Liver (tissue), 8 donors: ENCODE measurements at regions not wholly inside any gene's neighbourhood (a gene's known extent, or its start where the extent isn't known, plus 50 kb on each side); places are given as distances from the start of the nearest gene placed in this dataset.

ENCODE experiments used
- DNase-seq: peaks from one replicate; pipeline ENCODE4 v3.0.0-alpha.2; 2017; ENCODE audit warnings: low spot score
- H3K27ac ChIP-seq, 2 donors: one replicate each; pipeline ENCODE4 v1.7.0; 2013; ENCODE audit warnings: inconsistent platforms in 2 of 2, low read length in 2 of 2, control low read depth in 1 of 2, low read depth in 1 of 2, mild to moderate bottlenecking in 1 of 2
- H3K27me3 ChIP-seq, 4 donors: one replicate each; pipeline versions ENCODE4 v1.6.1 to v1.7.0; 2013; ENCODE audit warnings: low read length in 3 of 4, inconsistent platforms in 1 of 4, mild to moderate bottlenecking in 1 of 4, moderate library complexity in 1 of 4; ENCODE audit not compliant: control insufficient read depth in 4 of 4, insufficient read depth in 4 of 4
- H3K36me3 ChIP-seq, 4 donors: one replicate each; pipeline versions ENCODE4 v1.6.1 to v1.7.0; 2013; ENCODE audit warnings: low read length in 3 of 4, mild to moderate bottlenecking in 3 of 4, low read depth in 1 of 4, moderate library complexity in 1 of 4; ENCODE audit not compliant: control insufficient read depth in 4 of 4, insufficient read depth in 3 of 4
- H3K4me1 ChIP-seq, 4 donors: one replicate each; pipeline versions ENCODE4 v1.6.1 to v1.7.0; 2013; ENCODE audit warnings: low read length in 3 of 4, mild to moderate bottlenecking in 3 of 4, moderate library complexity in 1 of 4; ENCODE audit not compliant: control insufficient read depth in 4 of 4, insufficient read depth in 4 of 4
- H3K4me3 ChIP-seq, 3 donors: one replicate each; pipeline versions ENCODE4 v1.6.1 to v1.7.0; 2013; ENCODE audit warnings: low read length in 3 of 3, control low read depth in 1 of 3, low read depth in 1 of 3, mild to moderate bottlenecking in 1 of 3
- H3K9ac ChIP-seq, 2 donors: one replicate each; pipeline ENCODE4 v1.7.0; 2013; ENCODE audit warnings: low read length in 2 of 2, mild to moderate bottlenecking in 2 of 2, moderate library complexity in 2 of 2, control low read depth in 1 of 2, low read depth in 1 of 2
- H3K9me3 ChIP-seq, 4 donors: one replicate each; pipeline versions ENCODE4 v1.6.1 to v1.7.0; 2013; ENCODE audit warnings: low read length in 3 of 4; ENCODE audit not compliant: control insufficient read depth in 4 of 4
- EGR1 ChIP-seq, 2 donors: IDR thresholded peaks; 2 replicates each; pipeline ENCODE4 v1.6.1; 2016 to 2018; ENCODE audit warnings: antibody characterized with exemption in 2 of 2, low read depth in 2 of 2
- FOXA1 ChIP-seq: IDR thresholded peaks from 2 replicates; pipeline ENCODE4 v1.6.1; 2016; ENCODE audit warnings: antibody characterized with exemption
- FOXA2 ChIP-seq: IDR thresholded peaks from 2 replicates; pipeline ENCODE4 v1.6.1; 2016; ENCODE audit warnings: antibody characterized with exemption
- GABPA ChIP-seq, 2 donors: IDR thresholded peaks in 1 of 2; conservative IDR thresholded peaks in 1 of 2; 2 replicates each; pipeline ENCODE4 v1.6.1; 2016; ENCODE audit warnings: antibody characterized with exemption in 2 of 2, mild to moderate bottlenecking in 1 of 2, moderate library complexity in 1 of 2
- HNF4A ChIP-seq, 2 donors: conservative IDR thresholded peaks; 2 replicates each; pipeline ENCODE4 v1.6.1; 2016; ENCODE audit warnings: antibody characterized with exemption in 2 of 2, mild to moderate bottlenecking in 2 of 2
- HNF4G ChIP-seq: IDR thresholded peaks from 2 replicates; pipeline ENCODE4 v1.6.1; 2016; ENCODE audit warnings: antibody characterized with exemption
- NR2F2 ChIP-seq: IDR thresholded peaks from 2 replicates; pipeline ENCODE4 v1.6.1; 2016; ENCODE audit warnings: antibody characterized with exemption
- RAD21 ChIP-seq, 2 donors: IDR thresholded peaks; 2 replicates each; pipeline ENCODE4 v1.6.1; 2016; ENCODE audit warnings: antibody characterized with exemption in 2 of 2, mild to moderate bottlenecking in 2 of 2
- RXRA ChIP-seq, 2 donors: IDR thresholded peaks; 2 replicates each; pipeline ENCODE4 v1.6.1; 2017 to 2018; ENCODE audit warnings: antibody characterized with exemption in 2 of 2, mild to moderate bottlenecking in 1 of 2
- SP1 ChIP-seq: IDR thresholded peaks from 2 replicates; pipeline ENCODE4 v1.6.1; 2018; ENCODE audit warnings: antibody characterized with exemption, mild to moderate bottlenecking
- TAF1 ChIP-seq: conservative IDR thresholded peaks from 2 replicates; pipeline ENCODE4 v1.6.1; 2016; ENCODE audit warnings: antibody characterized with exemption, mild to moderate bottlenecking
- YY1 ChIP-seq: IDR thresholded peaks from 2 replicates; pipeline ENCODE4 v1.6.1; 2016; ENCODE audit warnings: antibody characterized with exemption, mild to moderate bottlenecking
- WGBS: extraction: QIAGEN DNeasy Blood & Tissue Kit; methylation state at CpG from one replicate; pipeline ENCODE4 v1.1.7; 2013; 5-methylcytosine and 5-hydroxymethylcytosine counted together
- TF ChIP-seq, protein P1 (sequence below): IDR thresholded peaks from 2 replicates; pipeline ENCODE4 v1.6.1; 2016; ENCODE audit warnings: antibody characterized with exemption
- TF ChIP-seq, protein P2 (sequence below): IDR thresholded peaks from 2 replicates; pipeline ENCODE4 v1.6.1; 2016; ENCODE audit warnings: antibody characterized with exemption
- TF ChIP-seq, protein P3 (sequence below): fragments of 150-350 bp; IDR thresholded peaks from 2 replicates; pipeline ENCODE4 v1.5.1; 2017; ENCODE audit warnings: improper control_type of control experiment, low read depth, low read length; ENCODE audit not compliant: missing input control
- donor health status: healthy.
- donor health status: healthy.
- donor health status: healthy.
- donor health status: healthy.
- donor health status: healthy.

DNA sequence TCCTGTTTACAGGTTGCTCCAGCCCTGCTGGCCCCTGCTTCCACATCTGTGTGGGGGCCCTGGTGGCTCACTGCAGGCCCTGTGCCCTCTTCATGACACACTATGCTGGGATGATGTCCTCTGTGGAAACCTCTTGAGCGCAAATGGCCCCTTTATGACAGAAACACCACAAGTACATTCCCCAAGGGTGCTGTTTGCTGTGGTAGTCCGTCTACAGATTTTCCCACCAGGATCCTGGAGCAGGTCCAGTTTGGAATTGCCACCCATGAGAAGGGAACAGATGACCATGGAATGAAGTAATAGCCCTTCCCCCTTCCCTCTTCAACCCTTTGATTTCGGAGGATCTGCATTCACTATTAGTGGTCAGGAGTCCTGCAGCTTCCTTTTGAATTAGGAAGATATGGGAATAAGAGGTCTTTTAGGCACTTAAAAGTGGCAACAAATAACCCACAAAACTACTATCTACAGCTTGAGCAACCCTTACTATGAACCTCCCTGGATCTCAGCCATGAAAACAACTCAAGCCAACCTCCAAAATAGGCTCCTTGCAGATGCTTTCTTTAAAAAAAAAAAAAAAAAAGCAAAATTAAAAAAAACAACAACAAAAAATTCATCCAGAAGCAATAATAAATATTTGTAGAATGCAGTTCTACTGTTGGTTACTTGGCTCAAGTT, 121.9 kb upstream of the TSPAN2 start:
- Histone ChIP-seq H3K9ac (no peak overlapping the region), H3K9me3 (no peaks in the 10 kb centered on the region), H3K4me3 (no peak overlapping the region), H3K36me3 (no peaks in the 10 kb centered on the region), H3K27ac (no peak overlapping the region), H3K27me3 (no peaks in the 10 kb centered on the region), H3K4me1 (no peaks in the 10 kb centered on the region)
- no peak for DNase-seq
- WGBS, result 83% methylated on average over 3 of the region's 3 CpGs
- TF ChIP-seq NR2F2, result peak; percentile 19
- TF ChIP-seq SP1, result no peak
- TF ChIP-seq, protein P1, sequence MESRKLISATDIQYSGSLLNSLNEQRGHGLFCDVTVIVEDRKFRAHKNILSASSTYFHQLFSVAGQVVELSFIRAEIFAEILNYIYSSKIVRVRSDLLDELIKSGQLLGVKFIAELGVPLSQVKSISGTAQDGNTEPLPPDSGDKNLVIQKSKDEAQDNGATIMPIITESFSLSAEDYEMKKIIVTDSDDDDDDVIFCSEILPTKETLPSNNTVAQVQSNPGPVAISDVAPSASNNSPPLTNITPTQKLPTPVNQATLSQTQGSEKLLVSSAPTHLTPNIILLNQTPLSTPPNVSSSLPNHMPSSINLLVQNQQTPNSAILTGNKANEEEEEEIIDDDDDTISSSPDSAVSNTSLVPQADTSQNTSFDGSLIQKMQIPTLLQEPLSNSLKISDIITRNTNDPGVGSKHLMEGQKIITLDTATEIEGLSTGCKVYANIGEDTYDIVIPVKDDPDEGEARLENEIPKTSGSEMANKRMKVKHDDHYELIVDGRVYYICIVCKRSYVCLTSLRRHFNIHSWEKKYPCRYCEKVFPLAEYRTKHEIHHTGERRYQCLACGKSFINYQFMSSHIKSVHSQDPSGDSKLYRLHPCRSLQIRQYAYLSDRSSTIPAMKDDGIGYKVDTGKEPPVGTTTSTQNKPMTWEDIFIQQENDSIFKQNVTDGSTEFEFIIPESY, result no peak
- no peak for TF ChIP-seq FOXA2

DNA sequence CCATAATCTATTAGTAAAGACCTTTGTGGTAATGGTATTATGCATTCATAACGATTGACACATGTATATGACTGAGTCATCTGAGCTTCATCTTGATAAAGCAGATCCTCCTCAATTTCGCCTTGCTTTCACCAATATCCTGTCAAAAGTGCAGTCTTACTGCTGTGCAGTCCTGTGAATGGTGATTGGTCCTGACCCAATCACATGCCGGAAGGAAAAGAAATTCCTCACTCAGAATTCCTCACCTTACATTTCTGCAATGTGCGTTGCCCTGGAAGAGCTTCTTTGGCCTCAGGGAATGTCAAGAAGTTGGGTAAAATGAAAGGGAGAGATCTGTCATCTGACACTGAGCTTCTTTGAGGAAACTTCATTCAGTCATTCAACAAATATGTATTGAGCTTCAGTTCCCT, 121.0 kb upstream of the TSPAN2 start:
- no peak overlapping the region for H3K9ac ChIP-seq
- H3K4me1 ChIP-seq, result no peaks in the 10 kb centered on the region
- H3K36me3 ChIP-seq, result no peaks in the 10 kb centered on the region
- 89% methylated on average over 4 of the region's 4 CpGs for WGBS
- no peaks in the 10 kb centered on the region for H3K9me3 ChIP-seq
- no peaks in the 10 kb centered on the region for H3K27me3 ChIP-seq
- H3K27ac ChIP-seq, result no peak overlapping the region
- DNase-seq, result no peak
- no peak overlapping the region for H3K4me3 ChIP-seq
- TF ChIP-seq EGR1 (IDR thresholded peaks at IDR 0.05; ENCODE audit: low read depth in 2 of 2) (no peak), HNF4G (no peak), GABPA (IDR thresholded peaks at IDR 0.05 in 1 of 2, conservative IDR thresholded peaks at IDR 0.05 in 1 of 2) (no peak), FOXA1 (no peak), FOXA2 (no peak), HNF4A (conservative IDR thresholded peaks at IDR 0.05) (no peak), SP1 (no peak)
- TF ChIP-seq, protein P1, result no peak
- TF ChIP-seq, protein P2, sequence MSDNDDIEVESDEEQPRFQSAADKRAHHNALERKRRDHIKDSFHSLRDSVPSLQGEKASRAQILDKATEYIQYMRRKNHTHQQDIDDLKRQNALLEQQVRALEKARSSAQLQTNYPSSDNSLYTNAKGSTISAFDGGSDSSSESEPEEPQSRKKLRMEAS, result no peak

DNA sequence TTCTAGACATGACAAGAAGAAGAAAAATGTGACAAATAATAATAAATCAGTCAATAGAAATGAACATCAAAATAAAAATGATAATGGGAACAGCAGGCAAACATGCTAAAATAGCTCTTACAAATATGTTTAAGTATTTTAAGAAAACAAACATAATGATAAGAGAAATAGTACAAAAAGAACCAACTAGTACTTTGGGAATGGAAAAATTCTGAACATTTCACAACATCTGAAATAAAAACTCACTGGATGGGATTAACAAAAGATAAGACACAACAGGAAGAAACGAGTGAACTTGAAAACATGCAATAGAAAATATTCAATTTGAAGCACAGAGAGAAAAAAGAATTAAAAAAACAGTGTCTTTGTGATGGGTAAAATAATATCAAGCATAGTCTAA, 115.2 kb upstream of the TSPAN2 start:
- TF ChIP-seq EGR1 (IDR thresholded peaks at IDR 0.05; ENCODE audit: low read depth in 2 of 2) (no peak), RAD21 (IDR thresholded peaks at IDR 0.05) (no peak), YY1 (no peak), TAF1 (no peak), RXRA (IDR thresholded peaks at IDR 0.05) (no peak), FOXA1 (no peak), NR2F2 (no peak), HNF4G (no peak)
- TF ChIP-seq, protein P3, sequence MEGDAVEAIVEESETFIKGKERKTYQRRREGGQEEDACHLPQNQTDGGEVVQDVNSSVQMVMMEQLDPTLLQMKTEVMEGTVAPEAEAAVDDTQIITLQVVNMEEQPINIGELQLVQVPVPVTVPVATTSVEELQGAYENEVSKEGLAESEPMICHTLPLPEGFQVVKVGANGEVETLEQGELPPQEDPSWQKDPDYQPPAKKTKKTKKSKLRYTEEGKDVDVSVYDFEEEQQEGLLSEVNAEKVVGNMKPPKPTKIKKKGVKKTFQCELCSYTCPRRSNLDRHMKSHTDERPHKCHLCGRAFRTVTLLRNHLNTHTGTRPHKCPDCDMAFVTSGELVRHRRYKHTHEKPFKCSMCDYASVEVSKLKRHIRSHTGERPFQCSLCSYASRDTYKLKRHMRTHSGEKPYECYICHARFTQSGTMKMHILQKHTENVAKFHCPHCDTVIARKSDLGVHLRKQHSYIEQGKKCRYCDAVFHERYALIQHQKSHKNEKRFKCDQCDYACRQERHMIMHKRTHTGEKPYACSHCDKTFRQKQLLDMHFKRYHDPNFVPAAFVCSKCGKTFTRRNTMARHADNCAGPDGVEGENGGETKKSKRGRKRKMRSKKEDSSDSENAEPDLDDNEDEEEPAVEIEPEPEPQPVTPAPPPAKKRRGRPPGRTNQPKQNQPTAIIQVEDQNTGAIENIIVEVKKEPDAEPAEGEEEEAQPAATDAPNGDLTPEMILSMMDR, result no peak

More for the DNA sequence above, 115.2 kb upstream of the TSPAN2 start:
- Histone ChIP-seq H3K4me3 (no peak overlapping the region), H3K9ac (no peak overlapping the region), H3K27ac (no peak overlapping the region), H3K27me3 (no peaks in the 10 kb centered on the region), H3K36me3 (no peaks in the 10 kb centered on the region), H3K9me3 (peaks cover 0 to 1% (median 0%) of the 10 kb centered on the region in 4 donors), H3K4me1 (no peaks in the 10 kb centered on the region)
- WGBS, result 51% methylated on average over 1 of the region's 1 CpG
- no peak for DNase-seq
